H9 (cell line): ENCODE measurements at regions not wholly inside any gene's neighbourhood (a gene's known extent, or its start where the extent isn't known, plus 50 kb on each side); places are given as distances from the start of the nearest gene placed in this dataset.

ENCODE experiments used
- DNase-seq: peaks from one replicate; pipeline ENCODE4 v3.0.0-alpha.2; 2017
- H2AFZ ChIP-seq: one replicate; pipeline ENCODE4 v1.6.1; 2013; ENCODE audit warnings: mild to moderate bottlenecking, low read length, control low read depth, moderate library complexity
- H2AK5ac ChIP-seq: 2 replicates; pipeline ENCODE4 v1.6.1; 2013; ENCODE audit warnings: low read length, control low read depth, mixed read lengths; ENCODE audit not compliant: insufficient read length
- H2BK120ac ChIP-seq: one replicate; pipeline ENCODE4 v1.6.1; 2013; ENCODE audit warnings: low read depth, mild to moderate bottlenecking, low read length, control low read depth, inconsistent platforms; ENCODE audit not compliant: poor library complexity, severe bottlenecking
- H2BK12ac ChIP-seq: 2 replicates; pipeline ENCODE4 v1.6.1; 2013; ENCODE audit warnings: low read length, control low read depth, mixed read lengths, low read depth; ENCODE audit not compliant: insufficient read length
- H2BK15ac ChIP-seq: 2 replicates; pipeline ENCODE4 v1.6.1; 2013; ENCODE audit warnings: low read depth, low read length, control low read depth
- H2BK20ac ChIP-seq: one replicate; pipeline ENCODE4 v1.6.1; 2013; ENCODE audit warnings: low read depth, mild to moderate bottlenecking, low read length, control low read depth, inconsistent platforms; ENCODE audit not compliant: poor library complexity, severe bottlenecking
- H2BK5ac ChIP-seq: 2 replicates; pipeline ENCODE4 v1.6.1; 2013; ENCODE audit warnings: low read length, control low read depth, mixed read lengths; ENCODE audit not compliant: insufficient read length
- H3K14ac ChIP-seq: 2 replicates; pipeline ENCODE4 v1.6.1; 2013; ENCODE audit warnings: low read length, control low read depth; ENCODE audit not compliant: insufficient read depth
- H3K18ac ChIP-seq: 2 replicates; pipeline ENCODE4 v1.6.1; 2013; ENCODE audit warnings: low read depth, mild to moderate bottlenecking, mixed read lengths, low read length, control low read depth; ENCODE audit not compliant: insufficient read length
- H3K23ac ChIP-seq: 2 replicates; pipeline ENCODE4 v1.6.1; 2013; ENCODE audit warnings: low read length, control low read depth, mixed read lengths, low read depth; ENCODE audit not compliant: insufficient read length
- H3K23me2 ChIP-seq: 2 replicates; pipeline ENCODE4 v1.6.1; 2013; ENCODE audit warnings: low read depth, mild to moderate bottlenecking, mixed read lengths, low read length, control low read depth; ENCODE audit not compliant: insufficient read length, poor library complexity, severe bottlenecking
- H3K27ac ChIP-seq: 2 replicates; pipeline ENCODE4 v1.5.1; 2013; ENCODE audit warnings: low read length, control low read depth, mixed read lengths, low read depth; ENCODE audit not compliant: insufficient read length
- H3K27me3 ChIP-seq: 2 replicates; pipeline ENCODE4 v1.6.1; 2013; ENCODE audit warnings: low read length, control low read depth, inconsistent platforms; ENCODE audit not compliant: insufficient read depth
- H3K4ac ChIP-seq: 2 replicates; pipeline ENCODE4 v1.6.1; 2013; ENCODE audit warnings: low read depth, mild to moderate bottlenecking, control low read depth, inconsistent platforms, low read length, moderate library complexity
- H3K4me1 ChIP-seq: 2 replicates; pipeline ENCODE4 v1.6.1; 2013; ENCODE audit warnings: low read length, control low read depth, inconsistent platforms; ENCODE audit not compliant: insufficient read depth
- H3K4me2 ChIP-seq: 2 replicates; pipeline ENCODE4 v1.6.1; 2013; ENCODE audit warnings: low read length, control low read depth, mixed read lengths; ENCODE audit not compliant: insufficient read length, insufficient read depth
- H3K56ac ChIP-seq: 2 replicates; pipeline ENCODE4 v1.6.1; 2013; ENCODE audit warnings: low read depth, mild to moderate bottlenecking, mixed read lengths, low read length, control low read depth; ENCODE audit not compliant: insufficient read length
- H3K79me1 ChIP-seq: 2 replicates; pipeline ENCODE4 v1.6.1; 2013; ENCODE audit warnings: low read depth, mild to moderate bottlenecking, moderate library complexity, low read length, control low read depth, inconsistent platforms; ENCODE audit not compliant: insufficient read depth, poor library complexity, severe bottlenecking
- H3K79me2 ChIP-seq: 2 replicates; pipeline ENCODE4 v1.6.1; 2013; ENCODE audit warnings: low read length, control low read depth, inconsistent platforms; ENCODE audit not compliant: insufficient read depth
- H3K9ac ChIP-seq: 2 replicates; pipeline ENCODE4 v1.6.1; 2013; ENCODE audit warnings: low read length, control low read depth, mixed read lengths; ENCODE audit not compliant: insufficient read length; ENCODE audit errors: extremely low read depth
- H3K9me3 ChIP-seq: one replicate; pipeline ENCODE4 v1.6.1; 2013; ENCODE audit warnings: low read depth, low read length, inconsistent platforms; ENCODE audit not compliant: control insufficient read depth
- H3T11ph ChIP-seq: one replicate; pipeline ENCODE4 v1.6.1; 2013; ENCODE audit warnings: mild to moderate bottlenecking, low read length, control low read depth, inconsistent platforms
- H4K20me1 ChIP-seq: one replicate; pipeline ENCODE4 v1.6.1; 2013; ENCODE audit not compliant: control insufficient read depth, insufficient read length, insufficient read depth
- H4K5ac ChIP-seq: 2 replicates; pipeline ENCODE4 v1.6.1; 2013; ENCODE audit warnings: low read depth, mild to moderate bottlenecking, mixed read lengths, low read length, control low read depth; ENCODE audit not compliant: insufficient read length
- H4K8ac ChIP-seq: replicated peaks from 2 replicates; pipeline ENCODE4 v1.6.1; 2013; ENCODE audit warnings: low read length, control low read depth, mixed read lengths, low read depth; ENCODE audit not compliant: insufficient read length
- H4K91ac ChIP-seq: 2 replicates; pipeline ENCODE4 v1.6.1; 2013; ENCODE audit warnings: low read depth, mild to moderate bottlenecking, moderate library complexity, mixed read lengths, low read length, control low read depth; ENCODE audit not compliant: insufficient read length
- H3K27ac Mint-ChIP-seq, 3 experiments: 2 replicates in 2 of 3; 3 replicates in 1 of 3; pipeline ENCODE4 v1.8.0; 2020 to 2021; ENCODE audit warnings: mixed read lengths in 3 of 3, mild to moderate bottlenecking in 1 of 3, moderate library complexity in 1 of 3
- H3K27me3 Mint-ChIP-seq: 2 replicates; pipeline ENCODE4 v1.8.0; 2021; ENCODE audit warnings: low read depth, mild to moderate bottlenecking, moderate library complexity, mixed read lengths
- H3K36me3 Mint-ChIP-seq, 3 experiments: 2 replicates in 2 of 3; 3 replicates in 1 of 3; pipeline ENCODE4 v1.8.0; 2020 to 2021; ENCODE audit warnings: low read depth in 3 of 3, mixed read lengths in 3 of 3; ENCODE audit not compliant: insufficient read depth in 1 of 3
- H3K4me1 Mint-ChIP-seq, 2 experiments: 2 replicates each; pipeline ENCODE4 v1.8.0; 2020; ENCODE audit warnings: mixed read lengths in 2 of 2
- H3K4me3 Mint-ChIP-seq, 2 experiments: 2 replicates in 1 of 2; 3 replicates in 1 of 2; pipeline ENCODE4 v1.8.0; 2020 to 2021; ENCODE audit warnings: mild to moderate bottlenecking in 2 of 2, mixed read lengths in 2 of 2, moderate library complexity in 1 of 2
- H3K9me3 Mint-ChIP-seq, 2 experiments: 2 replicates in 1 of 2; 3 replicates in 1 of 2; pipeline ENCODE4 v1.8.0; 2020; ENCODE audit warnings: mild to moderate bottlenecking in 2 of 2, mixed read lengths in 2 of 2, moderate library complexity in 1 of 2
- CTCF ChIP-seq: fragments of 200-600 bp; sonication (generic); conservative IDR thresholded peaks from 3 replicates; pipeline ENCODE4 v1.8.0; 2021; ENCODE audit warnings: antibody characterized with exemption, mild to moderate bottlenecking

GRCh38 chr2:85947593-85947992 lies 58.8 kb upstream of the ST3GAL5 start:
- Histone ChIP-seq H3K4me2 (no peak overlapping the region), H2BK15ac (no peak overlapping the region), H3K27ac (no peak overlapping the region), H3K79me2 (no peaks in the 10 kb centered on the region), H2BK5ac (no peak overlapping the region), H2BK120ac (no peak overlapping the region), H4K91ac (no peak overlapping the region), H3K23ac (no peak overlapping the region), H3K79me1 (no peaks in the 10 kb centered on the region), H3K56ac (no peak overlapping the region), H3K9ac (no peak overlapping the region), H2BK12ac (no peak overlapping the region), H3K4me1 (no peaks in the 10 kb centered on the region), H3K18ac (no peak overlapping the region), H4K5ac (no peak overlapping the region), H2BK20ac (no peak overlapping the region), H4K20me1 (no peaks in the 10 kb centered on the region), H2AK5ac (no peak overlapping the region), H4K8ac (no peak overlapping the region), H3K14ac (no peak overlapping the region), H3K4ac (no peak overlapping the region), H3K27me3 (no peaks in the 10 kb centered on the region), H2AFZ (no peak overlapping the region), H3K23me2 (no peaks in the 10 kb centered on the region), H3K9me3 (peaks cover 4% of the 10 kb centered on the region), H3T11ph (no peak overlapping the region)
- Mint-ChIP-seq H3K4me1 (no peaks in the 10 kb centered on the region; a peak in 1 of 4 replicates), H3K27ac (no peak overlapping the region), H3K36me3 (peaks cover 7 to 9% (median 8%) of the 10 kb centered on the region in 3 experiments), H3K27me3 (peaks cover 6% of the 10 kb centered on the region), H3K4me3 (no peak overlapping the region), H3K9me3 (peaks cover 25 to 34% of the 10 kb centered on the region in 2 experiments)
- TF ChIP-seq CTCF = no peak
- DNase-seq = no peak
